SK-N-MC (cell line): ENCODE measurements at regions not wholly inside any gene's neighbourhood (a gene's known extent, or its start where the extent isn't known, plus 50 kb on each side); places are given as distances from the start of the nearest gene placed in this dataset.
"Not testable (repeated sequence)": the region's sequence is repeated elsewhere in the genome, so short reads cannot be mapped to it uniquely, and the experiment has no call there.

Experiments
- DNase-seq: peaks from one replicate; pipeline ENCODE4 v3.0.0-alpha.2; 2011; ENCODE audit warnings: low read depth, low spot score
- H3K27ac ChIP-seq: fragments of 200-600 bp; sonication (generic); 2 replicates; pipeline ENCODE4 v1.5.1; 2016; ENCODE audit warnings: mixed run types
- H3K36me3 ChIP-seq: fragments of 200-600 bp; sonication (generic); 2 replicates; pipeline ENCODE4 v1.6.1; 2017; ENCODE audit warnings: antibody characterized with exemption, low read length, mixed read lengths; ENCODE audit not compliant: insufficient read depth
- H3K4me3 ChIP-seq: fragments of 200-600 bp; sonication (generic); 2 replicates; pipeline ENCODE4 v1.5.1; 2016
- H3K9ac ChIP-seq: fragments of 200-600 bp; sonication (generic); 2 replicates; pipeline ENCODE4 v1.8.0; 2017; ENCODE audit warnings: mixed run types, mixed read lengths; ENCODE audit not compliant: insufficient read length
- H3K9me3 ChIP-seq: fragments of 200-600 bp; sonication (generic); 2 replicates; pipeline ENCODE4 v1.6.1; 2017; ENCODE audit warnings: low read depth, mild to moderate bottlenecking, antibody characterized with exemption, low read length, moderate library complexity, mixed read lengths
- EZH2 ChIP-seq: fragments of 200-600 bp; sonication (generic); IDR thresholded peaks from one replicate; pipeline ENCODE4 v1.6.1; 2017; ENCODE audit warnings: antibody characterized with exemption
- FOXP2 ChIP-seq: optimal IDR thresholded peaks from 2 replicates; pipeline ENCODE3; 2011; ENCODE audit warnings: mild to moderate bottlenecking, moderate library complexity; ENCODE audit not compliant: insufficient read depth; ENCODE audit errors: extremely low read length, control extremely low read depth
- POLR2AphosphoS5 ChIP-seq: IDR thresholded peaks from 2 replicates; pipeline ENCODE4 v1.6.1; 2012; ENCODE audit warnings: mild to moderate bottlenecking, low read depth, low read length, borderline replicate concordance

DNA sequence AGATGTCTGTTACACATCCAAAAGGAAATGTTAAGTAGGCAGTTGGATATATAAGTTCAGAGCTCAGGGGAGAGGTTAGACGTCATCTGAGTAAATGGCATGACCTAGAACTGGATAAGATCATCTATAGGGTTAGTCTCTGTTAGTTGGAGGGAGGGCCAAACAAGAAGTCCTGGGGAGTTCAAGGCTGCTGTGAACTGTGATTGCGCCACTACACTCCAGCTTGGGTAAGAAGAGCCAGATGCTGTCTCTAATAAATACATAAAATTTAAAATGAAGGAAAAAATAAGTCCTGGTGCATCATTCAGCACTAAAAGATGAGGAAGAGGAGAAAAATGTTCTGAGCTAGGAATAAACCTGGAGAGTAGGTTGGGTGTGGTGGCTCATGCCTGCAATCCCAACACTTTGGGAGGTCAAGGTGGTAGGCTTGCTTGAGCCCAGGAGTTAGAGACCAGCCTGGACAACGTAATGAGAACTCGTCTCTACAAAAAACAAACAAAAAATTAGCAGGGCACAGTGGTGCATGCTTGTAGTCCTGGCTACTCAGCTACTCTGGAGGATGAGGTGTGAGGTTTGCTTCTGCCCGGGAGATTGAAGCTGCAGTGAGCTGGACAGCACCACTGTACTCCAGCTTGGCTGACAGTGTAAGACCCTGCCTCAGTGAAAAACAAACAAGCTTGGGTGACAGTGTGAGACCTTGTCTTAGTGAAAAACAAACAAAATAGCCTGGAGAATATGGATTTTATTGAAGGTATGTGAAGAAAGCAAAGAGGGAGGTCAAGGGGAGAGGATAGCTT lies 123.6 kb downstream of the ACTBL2 start:
- no peaks in the 10 kb centered on the region for H3K9me3 ChIP-seq
- TF ChIP-seq EZH2 = no peak
- TF ChIP-seq FOXP2 = no peak
- TF ChIP-seq POLR2AphosphoS5 = no peak
- H3K9ac ChIP-seq = no peak overlapping the region
- H3K4me3 ChIP-seq = no peak overlapping the region
- no peak overlapping the region for H3K27ac ChIP-seq
- no peaks in the 10 kb centered on the region for H3K36me3 ChIP-seq
- no peak for DNase-seq

GRCh38 chr5:57356850-57357249 lies 125.8 kb downstream of the ACTBL2 start:
- not testable (repeated sequence) for H3K9ac ChIP-seq, H3K4me3 ChIP-seq, H3K9me3 ChIP-seq, DNase-seq, H3K36me3 ChIP-seq, H3K27ac ChIP-seq

GRCh38 chr5:57349214-57349613 lies 133.4 kb downstream of the ACTBL2 start:
- Histone ChIP-seq H3K9ac (no peak overlapping the region), H3K36me3 (no peaks in the 10 kb centered on the region), H3K27ac (no peak overlapping the region), H3K9me3 (no peaks in the 10 kb centered on the region), H3K4me3 (no peak overlapping the region)
- TF ChIP-seq FOXP2 (no peak), POLR2AphosphoS5 (no peak), EZH2 (no peak)
- no peak for DNase-seq

- DNase-seq = no peak
- Histone ChIP-seq H3K9me3 (no peaks in the 10 kb centered on the region), H3K27ac (no peak overlapping the region), H3K4me3 (no peak overlapping the region), H3K9ac (no peak overlapping the region), H3K36me3 (no peaks in the 10 kb centered on the region)
- TF ChIP-seq POLR2AphosphoS5 (no peak), FOXP2 (no peak), EZH2 (no peak)
Observed at GRCh38 chr5:57348376-57349140, 134.1 kb downstream of the ACTBL2 start.

GRCh38 chr5:57346328-57346727 lies 136.3 kb downstream of the ACTBL2 start:
- no peak for TF ChIP-seq POLR2AphosphoS5
- TF ChIP-seq EZH2 = no peak
- no peak for TF ChIP-seq FOXP2
- Histone ChIP-seq H3K4me3 (no peak overlapping the region), H3K9me3 (no peaks in the 10 kb centered on the region), H3K27ac (no peak overlapping the region), H3K36me3 (no peaks in the 10 kb centered on the region), H3K9ac (no peak overlapping the region)
- no peak for DNase-seq

- no peak for DNase-seq
- Histone ChIP-seq H3K27ac (no peak overlapping the region), H3K4me3 (no peak overlapping the region), H3K36me3 (no peaks in the 10 kb centered on the region), H3K9me3 (no peaks in the 10 kb centered on the region), H3K9ac (no peak overlapping the region)
- TF ChIP-seq FOXP2 (no peak), POLR2AphosphoS5 (no peak), EZH2 (no peak)
Observed at GRCh38 chr5:57341380-57341979, 141.1 kb downstream of the ACTBL2 start.

DNA sequence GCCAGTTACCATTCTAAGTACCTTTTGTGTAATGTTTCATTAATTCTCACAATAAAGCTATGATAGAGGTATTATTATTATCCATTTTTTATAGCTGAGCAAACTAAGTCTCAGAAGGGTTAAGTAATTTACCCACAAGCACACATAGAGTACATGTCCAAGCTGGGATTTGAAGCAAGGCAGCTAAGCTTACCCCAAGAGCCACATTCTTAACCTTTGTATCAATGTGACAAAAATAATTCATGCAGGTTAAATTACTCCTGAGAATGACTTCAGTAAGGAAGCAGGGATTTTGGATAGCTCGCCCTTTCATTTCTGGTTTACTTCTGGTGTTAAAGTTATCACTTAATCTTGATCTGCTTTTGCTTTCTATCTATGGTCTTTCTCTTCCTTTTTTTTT lies 141.9 kb downstream of the ACTBL2 start:
- Histone ChIP-seq H3K4me3 (no peak overlapping the region), H3K9ac (no peak overlapping the region), H3K27ac (no peak overlapping the region), H3K9me3 (no peaks in the 10 kb centered on the region), H3K36me3 (no peaks in the 10 kb centered on the region)
- TF ChIP-seq FOXP2 (no peak), EZH2 (no peak), POLR2AphosphoS5 (no peak)
- DNase-seq = no peak

GRCh38 chr5:57339521-57339920 lies 143.1 kb downstream of the ACTBL2 start:
- Histone ChIP-seq H3K9ac (no peak overlapping the region), H3K4me3 (no peak overlapping the region), H3K9me3 (no peaks in the 10 kb centered on the region), H3K27ac (no peak overlapping the region), H3K36me3 (no peaks in the 10 kb centered on the region)
- DNase-seq = no peak
- no peak for TF ChIP-seq EZH2
- no peak for TF ChIP-seq FOXP2
- no peak for TF ChIP-seq POLR2AphosphoS5

DNA sequence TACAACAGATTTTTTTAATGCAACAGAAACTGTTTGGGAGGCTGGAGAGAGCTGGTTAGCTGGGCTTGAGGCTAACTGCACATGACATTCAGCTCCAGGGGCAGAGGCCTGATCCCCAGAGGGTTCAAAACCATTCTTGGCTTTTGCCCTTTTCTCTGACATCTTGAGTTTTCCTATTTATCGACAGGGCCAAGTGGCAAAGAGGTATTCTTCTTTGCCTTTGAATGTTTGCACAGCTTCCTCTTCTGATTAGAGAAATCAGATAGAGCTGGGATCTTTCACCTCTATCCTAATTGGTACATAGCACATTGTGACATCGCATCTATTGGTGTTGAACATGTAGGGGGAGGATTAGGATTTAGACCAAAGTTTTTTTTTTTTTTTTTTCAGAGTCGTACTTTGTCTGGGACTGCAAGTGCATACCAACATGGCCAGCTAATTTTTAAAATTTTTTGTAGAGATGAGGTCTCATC lies 143.7 kb downstream of the ACTBL2 start:
- H3K4me3 ChIP-seq = no peak overlapping the region
- H3K27ac ChIP-seq = no peak overlapping the region
- no peak for TF ChIP-seq EZH2
- no peak for TF ChIP-seq FOXP2
- no peak for TF ChIP-seq POLR2AphosphoS5
- no peaks in the 10 kb centered on the region for H3K36me3 ChIP-seq
- H3K9ac ChIP-seq = no peak overlapping the region
- DNase-seq = no peak
- no peaks in the 10 kb centered on the region for H3K9me3 ChIP-seq
